Superior temporal gyrus (tissue), 1 donor: ENCODE measurements at regions not wholly inside any gene's neighbourhood (a gene's known extent, or its start where the extent isn't known, plus 50 kb on each side); places are given as distances from the start of the nearest gene placed in this dataset.
"Not testable (repeated sequence)": the region's sequence is repeated elsewhere in the genome, so short reads cannot be mapped to it uniquely, and the experiment has no call there.

Experiments
- DNase-seq: peaks from one replicate; pipeline ENCODE4 v3.0.0-alpha.2; 2016; ENCODE audit errors: extremely low spot score

- no peak for DNase-seq
Observed at GRCh38 chrX:116872931-116873330, 410.2 kb upstream of the CT83 start.

GRCh38 chrX:116863029-116863428 is 400.3 kb upstream of the CT83 start:
- no peak for DNase-seq

GRCh38 chrX:116862340-116862739 is 399.6 kb upstream of the CT83 start:
- no peak for DNase-seq

GRCh38 chrX:116841290-116841689 is 378.5 kb upstream of the CT83 start:
- DNase-seq = no peak

- DNase-seq = no peak
Observed at GRCh38 chrX:116827063-116827462, 364.3 kb upstream of the CT83 start.

- DNase-seq = no peak
Observed at GRCh38 chrX:116824785-116825184, 362.0 kb upstream of the CT83 start.

- DNase-seq = no peak
Observed at GRCh38 chrX:116823677-116824076, 360.9 kb upstream of the CT83 start.

GRCh38 chrX:116806288-116806802 is 343.6 kb upstream of the CT83 start:
- no peak for DNase-seq

- no peak for DNase-seq
Observed at GRCh38 chrX:116801943-116802342, 339.2 kb upstream of the CT83 start.

GRCh38 chrX:116781926-116782325 is 319.1 kb upstream of the CT83 start:
- no peak for DNase-seq

GRCh38 chrX:116757491-116757890 is 294.7 kb upstream of the CT83 start:
- DNase-seq = no peak

GRCh38 chrX:116756958-116757357 is 294.2 kb upstream of the CT83 start:
- no peak for DNase-seq

- no peak for DNase-seq
Observed at GRCh38 chrX:116749943-116750342, 287.2 kb upstream of the CT83 start.

- DNase-seq = no peak
Observed at GRCh38 chrX:116732214-116732613, 269.4 kb upstream of the CT83 start.

- DNase-seq = no peak
Observed at GRCh38 chrX:116726806-116727205, 264.0 kb upstream of the CT83 start.

GRCh38 chrX:116694046-116694445 is 231.3 kb upstream of the CT83 start:
- DNase-seq = no peak

- DNase-seq = not testable (repeated sequence)
Observed at GRCh38 chrX:116679544-116679943, 216.8 kb upstream of the CT83 start.

GRCh38 chrX:116667346-116668134 is 204.8 kb upstream of the CT83 start:
- DNase-seq = no peak

GRCh38 chrX:116657071-116657470 is 194.3 kb upstream of the CT83 start:
- DNase-seq = no peak

GRCh38 chrX:116628464-116628863 is 165.7 kb upstream of the CT83 start:
- DNase-seq = no peak

- DNase-seq = no peak
Observed at GRCh38 chrX:116618546-116618945, 155.8 kb upstream of the CT83 start.

- no peak for DNase-seq
Observed at GRCh38 chrX:116607776-116608175, 145.0 kb upstream of the CT83 start.

- no peak for DNase-seq
Observed at GRCh38 chrX:116605576-116605975, 142.8 kb upstream of the CT83 start.

GRCh38 chrX:116596010-116596409 is 133.2 kb upstream of the CT83 start:
- DNase-seq = no peak
